HepG2 (cell line): ENCODE measurements at regions not wholly inside any gene's neighbourhood (a gene's known extent, or its start where the extent isn't known, plus 50 kb on each side); places are given as distances from the start of the nearest gene placed in this dataset.

Experiments
- ARHGAP35 ChIP-seq: sonication (generic); formaldehyde crosslinking; IDR thresholded peaks from 2 replicates; pipeline ENCODE4 v1.9.0; 2022; ENCODE audit warnings: mild to moderate bottlenecking, inconsistent platforms, moderate library complexity, missing genetic modification reagents, borderline replicate concordance
- ELF1 ChIP-seq: sonication (generic); formaldehyde crosslinking; IDR thresholded peaks from 2 replicates; pipeline ENCODE4 v1.4.0; 2020; ENCODE audit warnings: missing genetic modification reagents
- NONO ChIP-seq, 2 experiments: fragments of 450-650 bp in 1 of 2; sonication (generic) in 1 of 2; formaldehyde crosslinking in 1 of 2; IDR thresholded peaks in 1 of 2; conservative IDR thresholded peaks in 1 of 2; 2 replicates each; pipeline versions ENCODE4 v1.6.1 to v1.8.0; 2017 to 2022; ENCODE audit warnings: mild to moderate bottlenecking in 1 of 2, missing genetic modification reagents in 1 of 2, moderate library complexity in 1 of 2
- SMARCE1 ChIP-seq: fragments of 450-650 bp; IDR thresholded peaks from 2 replicates; pipeline ENCODE4 v1.6.1; 2017; ENCODE audit warnings: borderline replicate concordance
- ZBTB3 ChIP-seq: sonication (generic); formaldehyde crosslinking; IDR thresholded peaks from 2 replicates; pipeline ENCODE4 v1.4.0; 2020; ENCODE audit warnings: low read depth, mild to moderate bottlenecking, moderate library complexity, missing genetic modification reagents, borderline replicate concordance
- ZEB1 ChIP-seq: IDR thresholded peaks from 2 replicates; pipeline ENCODE4 v1.6.1; 2012; ENCODE audit warnings: mild to moderate bottlenecking, low read depth, inconsistent platforms; ENCODE audit not compliant: insufficient replicate concordance
- ZMYM4 ChIP-seq: sonication (generic); formaldehyde crosslinking; IDR thresholded peaks from 2 replicates; pipeline ENCODE4 v1.8.1; 2023; ENCODE audit warnings: mild to moderate bottlenecking, missing genetic modification reagents
- ZNF629 ChIP-seq: sonication (generic); formaldehyde crosslinking; conservative IDR thresholded peaks from 2 replicates; pipeline ENCODE4 v1.5.0; 2020; ENCODE audit warnings: missing genetic modification reagents
- ZNF724P ChIP-seq: sonication (generic); formaldehyde crosslinking; IDR thresholded peaks from 2 replicates; pipeline ENCODE4 v1.8.0; 2022; ENCODE audit warnings: missing genetic modification reagents, borderline replicate concordance
- ZNF891 ChIP-seq: sonication (generic); formaldehyde crosslinking; IDR thresholded peaks from 2 replicates; pipeline ENCODE4 v1.5.0; 2020; ENCODE audit warnings: mild to moderate bottlenecking, missing genetic modification reagents
- TF ChIP-seq, protein P1 (sequence below): IDR thresholded peaks from 2 replicates; pipeline ENCODE4 v1.4.0; 2020; ENCODE audit warnings: mild to moderate bottlenecking, missing genetic modification reagents
- TF ChIP-seq, protein P2 (sequence below): sonication (generic); formaldehyde crosslinking; conservative IDR thresholded peaks from 2 replicates; pipeline ENCODE4 v1.4.0; 2020; ENCODE audit warnings: mild to moderate bottlenecking, missing genetic modification reagents, moderate library complexity
- TF ChIP-seq, protein P3 (sequence below), 2 experiments: sonication (generic) in 1 of 2; formaldehyde crosslinking in 1 of 2; IDR thresholded peaks; 2 replicates each; pipeline versions ENCODE4 v1.5.1 to v1.6.1; 2011 to 2020; ENCODE audit warnings: borderline replicate concordance in 1 of 2, low read depth in 1 of 2, low read length in 1 of 2, mild to moderate bottlenecking in 1 of 2, missing genetic modification reagents in 1 of 2, moderate library complexity in 1 of 2

DNA sequence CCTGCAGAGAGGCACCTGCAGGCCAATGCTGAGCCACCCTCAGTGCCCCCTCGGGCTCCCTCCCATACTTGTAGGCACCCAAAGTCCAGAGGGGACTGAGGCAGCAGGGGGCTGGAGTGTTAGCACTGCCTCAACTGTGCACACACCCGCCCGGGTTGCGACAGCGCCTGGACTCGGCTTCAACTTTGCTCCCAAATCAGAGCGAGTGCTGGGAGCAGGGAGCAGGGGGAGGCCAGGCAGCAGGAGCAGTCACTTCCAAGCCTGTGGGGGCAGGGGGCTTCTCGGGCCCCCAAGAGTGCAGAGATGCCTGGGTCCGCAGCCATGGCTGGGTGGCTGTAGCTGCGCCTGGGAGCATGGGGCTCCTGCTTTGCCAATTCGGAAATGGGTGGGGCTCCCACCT is 79.5 kb downstream of the DISP1 start (continued):
- TF ChIP-seq, protein P1, sequence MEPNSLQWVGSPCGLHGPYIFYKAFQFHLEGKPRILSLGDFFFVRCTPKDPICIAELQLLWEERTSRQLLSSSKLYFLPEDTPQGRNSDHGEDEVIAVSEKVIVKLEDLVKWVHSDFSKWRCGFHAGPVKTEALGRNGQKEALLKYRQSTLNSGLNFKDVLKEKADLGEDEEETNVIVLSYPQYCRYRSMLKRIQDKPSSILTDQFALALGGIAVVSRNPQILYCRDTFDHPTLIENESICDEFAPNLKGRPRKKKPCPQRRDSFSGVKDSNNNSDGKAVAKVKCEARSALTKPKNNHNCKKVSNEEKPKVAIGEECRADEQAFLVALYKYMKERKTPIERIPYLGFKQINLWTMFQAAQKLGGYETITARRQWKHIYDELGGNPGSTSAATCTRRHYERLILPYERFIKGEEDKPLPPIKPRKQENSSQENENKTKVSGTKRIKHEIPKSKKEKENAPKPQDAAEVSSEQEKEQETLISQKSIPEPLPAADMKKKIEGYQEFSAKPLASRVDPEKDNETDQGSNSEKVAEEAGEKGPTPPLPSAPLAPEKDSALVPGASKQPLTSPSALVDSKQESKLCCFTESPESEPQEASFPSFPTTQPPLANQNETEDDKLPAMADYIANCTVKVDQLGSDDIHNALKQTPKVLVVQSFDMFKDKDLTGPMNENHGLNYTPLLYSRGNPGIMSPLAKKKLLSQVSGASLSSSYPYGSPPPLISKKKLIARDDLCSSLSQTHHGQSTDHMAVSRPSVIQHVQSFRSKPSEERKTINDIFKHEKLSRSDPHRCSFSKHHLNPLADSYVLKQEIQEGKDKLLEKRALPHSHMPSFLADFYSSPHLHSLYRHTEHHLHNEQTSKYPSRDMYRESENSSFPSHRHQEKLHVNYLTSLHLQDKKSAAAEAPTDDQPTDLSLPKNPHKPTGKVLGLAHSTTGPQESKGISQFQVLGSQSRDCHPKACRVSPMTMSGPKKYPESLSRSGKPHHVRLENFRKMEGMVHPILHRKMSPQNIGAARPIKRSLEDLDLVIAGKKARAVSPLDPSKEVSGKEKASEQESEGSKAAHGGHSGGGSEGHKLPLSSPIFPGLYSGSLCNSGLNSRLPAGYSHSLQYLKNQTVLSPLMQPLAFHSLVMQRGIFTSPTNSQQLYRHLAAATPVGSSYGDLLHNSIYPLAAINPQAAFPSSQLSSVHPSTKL (CRISPR knock-in tag), result no peak
- TF ChIP-seq ZNF629 (CRISPR knock-in tag), result no peak
- TF ChIP-seq, protein P2, sequence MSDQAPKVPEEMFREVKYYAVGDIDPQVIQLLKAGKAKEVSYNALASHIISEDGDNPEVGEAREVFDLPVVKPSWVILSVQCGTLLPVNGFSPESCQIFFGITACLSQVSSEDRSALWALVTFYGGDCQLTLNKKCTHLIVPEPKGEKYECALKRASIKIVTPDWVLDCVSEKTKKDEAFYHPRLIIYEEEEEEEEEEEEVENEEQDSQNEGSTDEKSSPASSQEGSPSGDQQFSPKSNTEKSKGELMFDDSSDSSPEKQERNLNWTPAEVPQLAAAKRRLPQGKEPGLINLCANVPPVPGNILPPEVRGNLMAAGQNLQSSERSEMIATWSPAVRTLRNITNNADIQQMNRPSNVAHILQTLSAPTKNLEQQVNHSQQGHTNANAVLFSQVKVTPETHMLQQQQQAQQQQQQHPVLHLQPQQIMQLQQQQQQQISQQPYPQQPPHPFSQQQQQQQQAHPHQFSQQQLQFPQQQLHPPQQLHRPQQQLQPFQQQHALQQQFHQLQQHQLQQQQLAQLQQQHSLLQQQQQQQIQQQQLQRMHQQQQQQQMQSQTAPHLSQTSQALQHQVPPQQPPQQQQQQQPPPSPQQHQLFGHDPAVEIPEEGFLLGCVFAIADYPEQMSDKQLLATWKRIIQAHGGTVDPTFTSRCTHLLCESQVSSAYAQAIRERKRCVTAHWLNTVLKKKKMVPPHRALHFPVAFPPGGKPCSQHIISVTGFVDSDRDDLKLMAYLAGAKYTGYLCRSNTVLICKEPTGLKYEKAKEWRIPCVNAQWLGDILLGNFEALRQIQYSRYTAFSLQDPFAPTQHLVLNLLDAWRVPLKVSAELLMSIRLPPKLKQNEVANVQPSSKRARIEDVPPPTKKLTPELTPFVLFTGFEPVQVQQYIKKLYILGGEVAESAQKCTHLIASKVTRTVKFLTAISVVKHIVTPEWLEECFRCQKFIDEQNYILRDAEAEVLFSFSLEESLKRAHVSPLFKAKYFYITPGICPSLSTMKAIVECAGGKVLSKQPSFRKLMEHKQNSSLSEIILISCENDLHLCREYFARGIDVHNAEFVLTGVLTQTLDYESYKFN, result no peak
- no peak for TF ChIP-seq SMARCE1
- TF ChIP-seq, protein P3, sequence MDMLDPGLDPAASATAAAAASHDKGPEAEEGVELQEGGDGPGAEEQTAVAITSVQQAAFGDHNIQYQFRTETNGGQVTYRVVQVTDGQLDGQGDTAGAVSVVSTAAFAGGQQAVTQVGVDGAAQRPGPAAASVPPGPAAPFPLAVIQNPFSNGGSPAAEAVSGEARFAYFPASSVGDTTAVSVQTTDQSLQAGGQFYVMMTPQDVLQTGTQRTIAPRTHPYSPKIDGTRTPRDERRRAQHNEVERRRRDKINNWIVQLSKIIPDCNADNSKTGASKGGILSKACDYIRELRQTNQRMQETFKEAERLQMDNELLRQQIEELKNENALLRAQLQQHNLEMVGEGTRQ (IDR thresholded peaks at IDR 0.05; ENCODE audit: low read depth, low read length), result no peak
- TF ChIP-seq, protein P3 (CRISPR knock-in tag; IDR thresholded peaks at IDR 0.05; ENCODE audit: borderline replicate concordance), result no peak
- TF ChIP-seq ARHGAP35, result no peak
- no peak for TF ChIP-seq ZEB1
- TF ChIP-seq ELF1, result no peak
- TF ChIP-seq ZNF724P (CRISPR knock-in tag), result no peak
- TF ChIP-seq ZNF891 (CRISPR knock-in tag), result no peak
- TF ChIP-seq NONO (IDR thresholded peaks at IDR 0.05), result no peak
- TF ChIP-seq NONO (CRISPR knock-in tag; conservative IDR thresholded peaks at IDR 0.05), result no peak
- no peak for TF ChIP-seq ZBTB3
- TF ChIP-seq ZMYM4 (CRISPR knock-in tag), result peak; percentile 45; the same call in 1 of the 2 replicates
- TF ChIP-seq, all 625 proteins: peak for 11
